ENCODE measurements at regions not wholly inside any gene's neighbourhood (a gene's known extent, or its start where the extent isn't known, plus 50 kb on each side); places are given as distances from the start of the nearest gene placed in this dataset.

GRCh38 chr14:97293659-97294058 is 496.5 kb downstream of the VRK1 start:
- no peaks in the 10 kb centered on the region for H3K27me3 ChIP-seq
- H3K36me3 ChIP-seq = no peaks in the 10 kb centered on the region
- H3K4me3 ChIP-seq = no peak overlapping the region
- H3K9ac ChIP-seq (ENCODE audit: low read depth in 2 of 2, low read length in 2 of 2) = no peak overlapping the region
- no peak for TF ChIP-seq CTCF (IDR thresholded peaks at IDR 0.05)
- H3K27ac ChIP-seq = no peak overlapping the region
- no peaks in the 10 kb centered on the region for H3K4me1 ChIP-seq
- no peaks in the 10 kb centered on the region for H3K9me3 ChIP-seq
- intact Hi-C loops (cut with DNase I) = no loop called here
- DNase-seq = no peak

GRCh38 chr14:97295108-97295710 is 498.0 kb downstream of the VRK1 start:
- H3K9me3 ChIP-seq = no peaks in the 10 kb centered on the region
- H3K27ac ChIP-seq = no peak overlapping the region
- intact Hi-C loops (cut with DNase I) = no loop called here
- H3K36me3 ChIP-seq = no peaks in the 10 kb centered on the region
- TF ChIP-seq CTCF (IDR thresholded peaks at IDR 0.05) = no peak
- no peak overlapping the region for H3K9ac ChIP-seq (ENCODE audit: low read depth in 2 of 2, low read length in 2 of 2)
- H3K4me3 ChIP-seq = no peak overlapping the region
- DNase-seq = no peak
- no peaks in the 10 kb centered on the region for H3K4me1 ChIP-seq
- no peaks in the 10 kb centered on the region for H3K27me3 ChIP-seq

- intact Hi-C loops (cut with DNase I) = no loop called here
- Histone ChIP-seq H3K9ac (ENCODE audit: low read depth in 2 of 2, low read length in 2 of 2) (no peak overlapping the region), H3K9me3 (no peaks in the 10 kb centered on the region), H3K4me1 (no peaks in the 10 kb centered on the region), H3K27ac (no peak overlapping the region), H3K4me3 (no peak overlapping the region), H3K36me3 (no peaks in the 10 kb centered on the region), H3K27me3 (no peaks in the 10 kb centered on the region)
- TF ChIP-seq CTCF (IDR thresholded peaks at IDR 0.05) = no peak
- no peak for DNase-seq
These were observed 499.0 kb downstream of the VRK1 start for GRCh38 chr14:97296176-97296575.

- no peak for TF ChIP-seq CTCF (IDR thresholded peaks at IDR 0.05)
- Histone ChIP-seq H3K9me3 (no peaks in the 10 kb centered on the region), H3K4me3 (no peak overlapping the region), H3K27ac (no peak overlapping the region), H3K9ac (ENCODE audit: low read depth in 2 of 2, low read length in 2 of 2) (no peak overlapping the region), H3K36me3 (no peaks in the 10 kb centered on the region), H3K27me3 (no peaks in the 10 kb centered on the region), H3K4me1 (no peaks in the 10 kb centered on the region)
- intact Hi-C loops (cut with DNase I) = no loop called here
- DNase-seq = no peak
These were observed 499.9 kb downstream of the VRK1 start for GRCh38 chr14:97297100-97297499.

GRCh38 chr14:97298331-97298730 is 501.1 kb downstream of the VRK1 start:
- Histone ChIP-seq H3K9ac (ENCODE audit: low read depth in 2 of 2, low read length in 2 of 2) (no peak overlapping the region), H3K36me3 (no peaks in the 10 kb centered on the region), H3K27ac (no peak overlapping the region), H3K4me1 (no peaks in the 10 kb centered on the region), H3K27me3 (no peaks in the 10 kb centered on the region), H3K4me3 (no peak overlapping the region), H3K9me3 (no peaks in the 10 kb centered on the region)
- intact Hi-C loops (cut with DNase I) = no loop called here
- TF ChIP-seq CTCF (IDR thresholded peaks at IDR 0.05) = no peak
- DNase-seq = no peak

All from colonic mucosa (tissue), 4 donors.